ENCODE measurements at regions not wholly inside any gene's neighbourhood (a gene's known extent, or its start where the extent isn't known, plus 50 kb on each side); places are given as distances from the start of the nearest gene placed in this dataset.

GRCh38 chr1:4307911-4308545, 346.4 kb upstream of the AJAP1 start:
- Histone ChIP-seq H3K9me3 (ENCODE audit: control insufficient read depth in 2 of 2, low read length in 2 of 2) (no peaks in the 10 kb centered on the region), H3K9ac (ENCODE audit: low read depth in 1 of 2, low read length in 2 of 2) (no peak overlapping the region), H3K4me1 (ENCODE audit: control insufficient read depth in 2 of 2, insufficient read depth in 2 of 2, low read length in 2 of 2) (no peaks in the 10 kb centered on the region), H3K27ac (ENCODE audit: low read depth in 2 of 2, low read length in 2 of 2) (no peak overlapping the region), H3K27me3 (ENCODE audit: control insufficient read depth in 2 of 2, insufficient read depth in 2 of 2, low read length in 2 of 2) (no peaks in the 10 kb centered on the region), H3K4me3 (ENCODE audit: low read length in 2 of 2) (no peak overlapping the region), H3K36me3 (ENCODE audit: control insufficient read depth in 2 of 2, insufficient read depth in 2 of 2, low read length in 2 of 2) (no peaks in the 10 kb centered on the region)

- Histone ChIP-seq H3K9ac (ENCODE audit: low read depth in 1 of 2, low read length in 2 of 2) (no peak overlapping the region), H3K4me1 (ENCODE audit: control insufficient read depth in 2 of 2, insufficient read depth in 2 of 2, low read length in 2 of 2) (no peaks in the 10 kb centered on the region), H3K9me3 (ENCODE audit: control insufficient read depth in 2 of 2, low read length in 2 of 2) (no peaks in the 10 kb centered on the region), H3K27me3 (ENCODE audit: control insufficient read depth in 2 of 2, insufficient read depth in 2 of 2, low read length in 2 of 2) (no peaks in the 10 kb centered on the region), H3K27ac (ENCODE audit: low read depth in 2 of 2, low read length in 2 of 2) (no peak overlapping the region), H3K36me3 (ENCODE audit: control insufficient read depth in 2 of 2, insufficient read depth in 2 of 2, low read length in 2 of 2) (no peaks in the 10 kb centered on the region), H3K4me3 (ENCODE audit: low read length in 2 of 2) (no peak overlapping the region)
Measured at GRCh38 chr1:4308806-4309205, 345.6 kb upstream of the AJAP1 start.

DNA sequence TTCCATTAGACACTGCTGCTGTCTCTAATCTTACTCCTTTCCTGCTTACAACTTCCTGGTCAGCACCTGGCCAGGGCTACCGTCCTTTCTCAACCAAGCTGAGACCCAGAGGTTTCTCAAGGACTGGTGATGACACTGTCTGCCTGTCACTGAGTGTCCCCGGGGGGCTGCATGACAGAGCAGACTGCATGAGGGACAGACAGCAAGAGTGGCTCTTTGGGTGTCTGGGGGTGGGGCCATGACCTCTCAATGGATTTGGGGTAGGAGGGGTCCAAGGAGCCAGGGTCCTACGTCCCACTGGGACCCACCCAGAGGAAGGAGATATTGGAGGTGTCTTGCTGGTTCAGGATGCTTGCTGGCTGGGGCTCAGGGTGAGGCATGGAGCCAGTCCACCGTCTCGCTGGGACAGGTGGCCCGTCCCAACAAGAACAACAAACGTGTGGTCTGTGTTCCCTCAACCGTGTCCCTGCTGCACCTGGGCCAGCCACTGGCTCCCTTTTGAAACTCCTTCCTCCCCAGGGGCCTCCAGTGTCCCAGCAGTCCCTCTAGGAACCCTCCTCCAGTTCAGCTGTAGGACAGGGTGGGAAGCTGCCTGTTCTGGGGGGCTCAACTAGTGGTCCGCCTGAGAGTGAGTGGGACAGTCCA, 344.6 kb upstream of the AJAP1 start:
- no peak overlapping the region for H3K9ac ChIP-seq (ENCODE audit: low read depth in 1 of 2, low read length in 2 of 2)
- H3K4me1 ChIP-seq (ENCODE audit: control insufficient read depth in 2 of 2, insufficient read depth in 2 of 2, low read length in 2 of 2), result no peaks in the 10 kb centered on the region
- H3K36me3 ChIP-seq (ENCODE audit: control insufficient read depth in 2 of 2, insufficient read depth in 2 of 2, low read length in 2 of 2), result no peaks in the 10 kb centered on the region
- H3K4me3 ChIP-seq (ENCODE audit: low read length in 2 of 2), result no peak overlapping the region
- H3K27ac ChIP-seq (ENCODE audit: low read depth in 2 of 2, low read length in 2 of 2), result no peak overlapping the region
- no peaks in the 10 kb centered on the region for H3K27me3 ChIP-seq (ENCODE audit: control insufficient read depth in 2 of 2, insufficient read depth in 2 of 2, low read length in 2 of 2)
- no peaks in the 10 kb centered on the region for H3K9me3 ChIP-seq (ENCODE audit: control insufficient read depth in 2 of 2, low read length in 2 of 2)

- Histone ChIP-seq H3K4me1 (ENCODE audit: control insufficient read depth in 2 of 2, insufficient read depth in 2 of 2, low read length in 2 of 2) (no peaks in the 10 kb centered on the region), H3K36me3 (ENCODE audit: control insufficient read depth in 2 of 2, insufficient read depth in 2 of 2, low read length in 2 of 2) (no peaks in the 10 kb centered on the region), H3K9ac (ENCODE audit: low read depth in 1 of 2, low read length in 2 of 2) (no peak overlapping the region), H3K27me3 (ENCODE audit: control insufficient read depth in 2 of 2, insufficient read depth in 2 of 2, low read length in 2 of 2) (no peaks in the 10 kb centered on the region), H3K9me3 (ENCODE audit: control insufficient read depth in 2 of 2, low read length in 2 of 2) (no peaks in the 10 kb centered on the region), H3K27ac (ENCODE audit: low read depth in 2 of 2, low read length in 2 of 2) (no peak overlapping the region), H3K4me3 (ENCODE audit: low read length in 2 of 2) (no peak overlapping the region)
Measured at GRCh38 chr1:4310396-4310923, 343.9 kb upstream of the AJAP1 start.

GRCh38 chr1:4312024-4312423, 342.4 kb upstream of the AJAP1 start:
- Histone ChIP-seq H3K4me3 (ENCODE audit: low read length in 2 of 2) (no peak overlapping the region), H3K9me3 (ENCODE audit: control insufficient read depth in 2 of 2, low read length in 2 of 2) (no peaks in the 10 kb centered on the region), H3K36me3 (ENCODE audit: control insufficient read depth in 2 of 2, insufficient read depth in 2 of 2, low read length in 2 of 2) (no peaks in the 10 kb centered on the region), H3K27me3 (ENCODE audit: control insufficient read depth in 2 of 2, insufficient read depth in 2 of 2, low read length in 2 of 2) (no peaks in the 10 kb centered on the region), H3K4me1 (ENCODE audit: control insufficient read depth in 2 of 2, insufficient read depth in 2 of 2, low read length in 2 of 2) (no peaks in the 10 kb centered on the region), H3K9ac (ENCODE audit: low read depth in 1 of 2, low read length in 2 of 2) (no peak overlapping the region), H3K27ac (ENCODE audit: low read depth in 2 of 2, low read length in 2 of 2) (no peak overlapping the region)

GRCh38 chr1:4315202-4315601, 339.2 kb upstream of the AJAP1 start:
- Histone ChIP-seq H3K4me3 (ENCODE audit: low read length in 2 of 2) (no peak overlapping the region), H3K9me3 (ENCODE audit: control insufficient read depth in 2 of 2, low read length in 2 of 2) (no peaks in the 10 kb centered on the region), H3K27ac (ENCODE audit: low read depth in 2 of 2, low read length in 2 of 2) (no peak overlapping the region), H3K27me3 (ENCODE audit: control insufficient read depth in 2 of 2, insufficient read depth in 2 of 2, low read length in 2 of 2) (no peaks in the 10 kb centered on the region), H3K36me3 (ENCODE audit: control insufficient read depth in 2 of 2, insufficient read depth in 2 of 2, low read length in 2 of 2) (no peaks in the 10 kb centered on the region), H3K9ac (ENCODE audit: low read depth in 1 of 2, low read length in 2 of 2) (no peak overlapping the region), H3K4me1 (ENCODE audit: control insufficient read depth in 2 of 2, insufficient read depth in 2 of 2, low read length in 2 of 2) (no peaks in the 10 kb centered on the region)

DNA sequence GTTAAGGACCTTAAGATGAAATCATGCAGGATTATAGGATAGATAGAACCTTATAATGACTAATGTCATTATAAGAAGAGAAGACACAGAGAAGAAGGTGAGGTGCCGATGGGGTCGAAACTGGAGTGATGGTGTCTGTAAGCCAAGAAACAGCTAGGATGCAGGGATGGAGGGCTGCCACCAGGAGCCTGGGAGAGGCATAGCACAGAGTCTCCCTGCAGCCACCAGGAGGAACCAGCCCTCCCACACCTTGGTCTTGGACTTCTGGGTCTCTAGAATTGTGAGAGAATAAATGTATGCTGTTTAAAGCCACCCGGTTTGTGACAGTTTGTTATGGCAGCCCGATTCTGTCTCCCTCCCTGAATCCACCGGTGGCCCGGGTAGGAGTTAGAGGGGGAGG, 337.2 kb upstream of the AJAP1 start:
- Histone ChIP-seq H3K27ac (ENCODE audit: low read depth in 2 of 2, low read length in 2 of 2) (no peak overlapping the region), H3K4me3 (ENCODE audit: low read length in 2 of 2) (no peak overlapping the region), H3K4me1 (ENCODE audit: control insufficient read depth in 2 of 2, insufficient read depth in 2 of 2, low read length in 2 of 2) (no peaks in the 10 kb centered on the region), H3K9me3 (ENCODE audit: control insufficient read depth in 2 of 2, low read length in 2 of 2) (no peaks in the 10 kb centered on the region), H3K27me3 (ENCODE audit: control insufficient read depth in 2 of 2, insufficient read depth in 2 of 2, low read length in 2 of 2) (no peaks in the 10 kb centered on the region), H3K36me3 (ENCODE audit: control insufficient read depth in 2 of 2, insufficient read depth in 2 of 2, low read length in 2 of 2) (no peaks in the 10 kb centered on the region), H3K9ac (ENCODE audit: low read depth in 1 of 2, low read length in 2 of 2) (no peak overlapping the region)

DNA sequence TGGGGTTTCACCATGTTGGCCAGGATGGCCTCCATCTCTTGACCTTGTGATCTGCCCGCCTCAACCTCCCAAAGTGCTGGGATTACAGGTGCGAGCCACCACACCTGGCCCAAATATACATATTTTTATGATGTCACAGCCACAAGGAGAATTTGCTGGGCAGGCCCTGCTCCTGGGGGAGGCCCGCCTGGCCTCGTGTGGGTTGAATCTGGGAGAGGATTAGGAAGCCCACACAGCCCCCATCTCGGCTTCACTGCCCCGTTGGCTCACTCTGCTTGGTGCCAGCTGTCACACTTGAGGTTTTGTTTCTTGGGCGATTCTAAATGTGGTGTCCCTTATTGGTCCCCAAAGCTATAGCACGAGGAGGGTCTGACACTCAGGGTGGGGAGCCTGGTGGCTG, 335.7 kb upstream of the AJAP1 start:
- Histone ChIP-seq H3K4me1 (ENCODE audit: control insufficient read depth in 2 of 2, insufficient read depth in 2 of 2, low read length in 2 of 2) (no peaks in the 10 kb centered on the region), H3K27me3 (ENCODE audit: control insufficient read depth in 2 of 2, insufficient read depth in 2 of 2, low read length in 2 of 2) (no peaks in the 10 kb centered on the region), H3K9me3 (ENCODE audit: control insufficient read depth in 2 of 2, low read length in 2 of 2) (no peaks in the 10 kb centered on the region), H3K27ac (ENCODE audit: low read depth in 2 of 2, low read length in 2 of 2) (no peak overlapping the region), H3K4me3 (ENCODE audit: low read length in 2 of 2) (no peak overlapping the region), H3K36me3 (ENCODE audit: control insufficient read depth in 2 of 2, insufficient read depth in 2 of 2, low read length in 2 of 2) (no peaks in the 10 kb centered on the region), H3K9ac (ENCODE audit: low read depth in 1 of 2, low read length in 2 of 2) (no peak overlapping the region)

- H3K9ac ChIP-seq (ENCODE audit: low read depth in 1 of 2, low read length in 2 of 2), result no peak overlapping the region
- no peaks in the 10 kb centered on the region for H3K36me3 ChIP-seq (ENCODE audit: control insufficient read depth in 2 of 2, insufficient read depth in 2 of 2, low read length in 2 of 2)
- no peaks in the 10 kb centered on the region for H3K9me3 ChIP-seq (ENCODE audit: control insufficient read depth in 2 of 2, low read length in 2 of 2)
- no peak overlapping the region for H3K4me3 ChIP-seq (ENCODE audit: low read length in 2 of 2)
- no peak overlapping the region for H3K27ac ChIP-seq (ENCODE audit: low read depth in 2 of 2, low read length in 2 of 2)
- H3K27me3 ChIP-seq (ENCODE audit: control insufficient read depth in 2 of 2, insufficient read depth in 2 of 2, low read length in 2 of 2), result no peaks in the 10 kb centered on the region
- no peaks in the 10 kb centered on the region for H3K4me1 ChIP-seq (ENCODE audit: control insufficient read depth in 2 of 2, insufficient read depth in 2 of 2, low read length in 2 of 2)
Measured at GRCh38 chr1:4319496-4319895, 334.9 kb upstream of the AJAP1 start.

GRCh38 chr1:4322881-4323280, 331.5 kb upstream of the AJAP1 start:
- no peaks in the 10 kb centered on the region for H3K27me3 ChIP-seq (ENCODE audit: control insufficient read depth in 2 of 2, insufficient read depth in 2 of 2, low read length in 2 of 2)
- H3K9me3 ChIP-seq (ENCODE audit: control insufficient read depth in 2 of 2, low read length in 2 of 2), result no peaks in the 10 kb centered on the region
- no peak overlapping the region for H3K4me3 ChIP-seq (ENCODE audit: low read length in 2 of 2)
- H3K36me3 ChIP-seq (ENCODE audit: control insufficient read depth in 2 of 2, insufficient read depth in 2 of 2, low read length in 2 of 2), result no peaks in the 10 kb centered on the region
- H3K27ac ChIP-seq (ENCODE audit: low read depth in 2 of 2, low read length in 2 of 2), result no peak overlapping the region
- H3K4me1 ChIP-seq (ENCODE audit: control insufficient read depth in 2 of 2, insufficient read depth in 2 of 2, low read length in 2 of 2), result no peaks in the 10 kb centered on the region
- no peak overlapping the region for H3K9ac ChIP-seq (ENCODE audit: low read depth in 1 of 2, low read length in 2 of 2)
